Gastrocnemius medialis (tissue), 4 donors: ENCODE measurements at regions not wholly inside any gene's neighbourhood (a gene's known extent, or its start where the extent isn't known, plus 50 kb on each side); places are given as distances from the start of the nearest gene placed in this dataset.
A peak's percentile ranks its signal among the peaks of the same experiment; 100 is the strongest.

Experiments used
- ATAC-seq, 2 donors: fragments of 150-250 bp; one replicate each; pipeline ENCODE4 v1.9.1; 2016
- DNase-seq, 2 donors: peaks; one replicate each; pipeline ENCODE4 v3.0.0-alpha.2; 2019
- H3K27ac ChIP-seq, 4 donors: fragments of 200-600 bp; sonication (generic); 1 replicate in 1 of 4; 2 replicates in 3 of 4; pipeline ENCODE4 v1.5.1; 2016 to 2018; ENCODE audit warnings: mild to moderate bottlenecking in 2 of 4, moderate library complexity in 1 of 4
- H3K27me3 ChIP-seq, 3 donors: fragments of 200-600 bp; sonication (generic) in 2 of 3; 1 replicate in 1 of 3; 2 replicates in 2 of 3; pipeline versions ENCODE4 v1.5.1 to v1.6.0; 2016 to 2019; ENCODE audit warnings: mild to moderate bottlenecking in 1 of 3, moderate library complexity in 1 of 3
- H3K36me3 ChIP-seq, 2 donors: fragments of 200-600 bp; sonication (generic) in 1 of 2; one replicate each; pipeline ENCODE4 v1.5.1; 2017 to 2018
- H3K4me1 ChIP-seq, 2 donors: fragments of 200-600 bp; sonication (generic) in 1 of 2; one replicate each; pipeline ENCODE4 v1.5.1; 2016 to 2017; ENCODE audit warnings: mild to moderate bottlenecking in 2 of 2
- H3K4me3 ChIP-seq, 4 donors: fragments of 200-600 bp; sonication (generic) in 3 of 4; 1 replicate in 1 of 4; 2 replicates in 3 of 4; pipeline ENCODE4 v1.5.1; 2016 to 2019; ENCODE audit warnings: mild to moderate bottlenecking in 2 of 4
- H3K9me3 ChIP-seq, 3 donors: fragments of 200-600 bp; sonication (generic) in 2 of 3; 1 replicate in 1 of 3; 2 replicates in 2 of 3; pipeline ENCODE4 v1.5.1; 2016 to 2019
- POLR2A ChIP-seq, 2 donors: fragments of 450-650 bp; IDR thresholded peaks; one replicate each; pipeline ENCODE4 v1.6.1; 2017; ENCODE audit warnings: antibody characterized with exemption in 2 of 2, mild to moderate bottlenecking in 2 of 2, moderate library complexity in 2 of 2
- in situ Hi-C, 4 donors: fragments of 200-750 bp; cut with MboI; loops; one replicate each; pipeline versions ENCODE4 v1.15.0 to v1.8.0; 2017; ENCODE audit warnings: low sequenced_read_pairs in 4 of 4
- intact Hi-C: fragments of 100-400 bp; cut with DNase I; formaldehyde crosslinking; loops from one replicate; pipeline ENCODE4 v1.15.1; 2023; ENCODE audit warnings: low total_unique reads
- TF ChIP-seq, protein P1 (sequence below), 5 experiments: fragments of 450-650 bp in 3 of 5; fragments of 200-600 bp in 2 of 5; sonication (generic) in 2 of 5; IDR thresholded peaks in 4 of 5; conservative IDR thresholded peaks in 1 of 5; 1 replicate in 4 of 5; 2 replicates in 1 of 5; pipeline ENCODE4 v1.5.1; 2016 to 2019; ENCODE audit warnings: antibody characterized with exemption in 5 of 5, mild to moderate bottlenecking in 3 of 5, moderate library complexity in 3 of 5

DNA sequence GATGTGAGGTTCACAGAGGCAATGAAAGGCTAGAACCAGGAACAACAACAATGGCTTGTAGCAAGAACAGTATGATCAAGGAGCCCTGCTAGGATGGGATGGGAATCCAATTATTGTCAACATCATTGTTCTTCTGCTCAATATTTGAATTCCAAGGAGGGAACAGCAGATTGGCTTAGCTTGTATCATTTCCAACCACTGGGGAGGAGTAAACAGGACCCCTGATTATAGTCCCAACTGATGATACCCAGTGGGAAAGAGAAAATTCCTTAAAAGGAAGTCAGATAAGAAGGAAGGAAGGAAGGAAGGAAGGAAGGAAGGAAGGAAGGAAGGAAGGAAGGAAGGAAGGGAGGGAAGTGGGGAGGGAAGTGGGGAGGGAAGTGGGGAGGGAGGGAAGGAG is 69.5 kb upstream of the ZC3H12C start:
- in situ Hi-C loops = no loop called here
- H3K9me3 ChIP-seq = no peaks in the 10 kb centered on the region
- H3K36me3 ChIP-seq = no peaks in the 10 kb centered on the region
- no peak for DNase-seq
- no peak overlapping the region for H3K4me3 ChIP-seq
- no peak overlapping the region for H3K27ac ChIP-seq
- TF ChIP-seq POLR2A (IDR thresholded peaks at IDR 0.05) = no peak
- TF ChIP-seq, protein P1, sequence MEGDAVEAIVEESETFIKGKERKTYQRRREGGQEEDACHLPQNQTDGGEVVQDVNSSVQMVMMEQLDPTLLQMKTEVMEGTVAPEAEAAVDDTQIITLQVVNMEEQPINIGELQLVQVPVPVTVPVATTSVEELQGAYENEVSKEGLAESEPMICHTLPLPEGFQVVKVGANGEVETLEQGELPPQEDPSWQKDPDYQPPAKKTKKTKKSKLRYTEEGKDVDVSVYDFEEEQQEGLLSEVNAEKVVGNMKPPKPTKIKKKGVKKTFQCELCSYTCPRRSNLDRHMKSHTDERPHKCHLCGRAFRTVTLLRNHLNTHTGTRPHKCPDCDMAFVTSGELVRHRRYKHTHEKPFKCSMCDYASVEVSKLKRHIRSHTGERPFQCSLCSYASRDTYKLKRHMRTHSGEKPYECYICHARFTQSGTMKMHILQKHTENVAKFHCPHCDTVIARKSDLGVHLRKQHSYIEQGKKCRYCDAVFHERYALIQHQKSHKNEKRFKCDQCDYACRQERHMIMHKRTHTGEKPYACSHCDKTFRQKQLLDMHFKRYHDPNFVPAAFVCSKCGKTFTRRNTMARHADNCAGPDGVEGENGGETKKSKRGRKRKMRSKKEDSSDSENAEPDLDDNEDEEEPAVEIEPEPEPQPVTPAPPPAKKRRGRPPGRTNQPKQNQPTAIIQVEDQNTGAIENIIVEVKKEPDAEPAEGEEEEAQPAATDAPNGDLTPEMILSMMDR (IDR thresholded peaks at IDR 0.05 in 4 of 5, conservative IDR thresholded peaks at IDR 0.05 in 1 of 5) = no peak
- intact Hi-C loops = no loop called here
- no peaks in the 10 kb centered on the region for H3K4me1 ChIP-seq
- no peak for ATAC-seq
- H3K27me3 ChIP-seq = no peaks in the 10 kb centered on the region

- H3K9me3 ChIP-seq = no peaks in the 10 kb centered on the region
- no peak overlapping the region for H3K27ac ChIP-seq
- TF ChIP-seq POLR2A (IDR thresholded peaks at IDR 0.05) = no peak
- TF ChIP-seq, protein P1 (IDR thresholded peaks at IDR 0.05 in 4 of 5, conservative IDR thresholded peaks at IDR 0.05 in 1 of 5) = no peak
- in situ Hi-C loops (no loop called here), intact Hi-C loops (no loop called here)
- H3K4me3 ChIP-seq = no peak overlapping the region
- DNase-seq = peak in 1 of 2 donors; percentile 7
- no peaks in the 10 kb centered on the region for H3K27me3 ChIP-seq
- no peaks in the 10 kb centered on the region for H3K36me3 ChIP-seq
- no peak for ATAC-seq
- H3K4me1 ChIP-seq = no peaks in the 10 kb centered on the region
Observed at GRCh38 chr11:110026858-110027626, 66.2 kb upstream of the ZC3H12C start.

- in situ Hi-C loops (no loop called here), intact Hi-C loops (no loop called here)
- no peaks in the 10 kb centered on the region for H3K36me3 ChIP-seq
- no peaks in the 10 kb centered on the region for H3K27me3 ChIP-seq
- H3K27ac ChIP-seq = no peak overlapping the region
- H3K9me3 ChIP-seq = no peaks in the 10 kb centered on the region
- ATAC-seq = no peak
- H3K4me3 ChIP-seq = no peak overlapping the region
- no peaks in the 10 kb centered on the region for H3K4me1 ChIP-seq
- TF ChIP-seq POLR2A (IDR thresholded peaks at IDR 0.05) = no peak
- TF ChIP-seq, protein P1 (IDR thresholded peaks at IDR 0.05 in 4 of 5, conservative IDR thresholded peaks at IDR 0.05 in 1 of 5) = no peak
- no peak for DNase-seq
Observed at GRCh38 chr11:110027627-110028371, 65.4 kb upstream of the ZC3H12C start.

DNA sequence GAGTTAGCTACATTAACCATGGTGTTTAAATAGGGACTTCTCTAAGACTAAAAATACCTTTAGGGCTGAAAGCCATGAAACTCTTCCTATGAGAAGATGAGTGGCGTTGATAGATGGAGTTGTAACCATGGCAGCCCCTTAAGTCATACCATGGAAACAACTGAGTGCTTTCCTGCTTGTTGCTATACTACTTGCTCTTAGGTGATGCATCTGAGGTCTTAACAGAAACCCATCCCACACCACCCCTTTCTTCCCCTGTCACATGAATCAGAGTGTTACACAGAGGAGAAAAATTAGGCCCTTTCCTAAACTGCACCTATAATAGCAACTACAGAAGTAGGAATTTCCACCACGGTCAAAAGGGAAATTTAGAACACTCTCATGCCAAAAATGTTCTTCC is 64.3 kb upstream of the ZC3H12C start:
- intact Hi-C loops = no loop called here
- no peak overlapping the region for H3K4me3 ChIP-seq
- H3K36me3 ChIP-seq = no peaks in the 10 kb centered on the region
- no peaks in the 10 kb centered on the region for H3K27me3 ChIP-seq
- TF ChIP-seq, protein P1 (IDR thresholded peaks at IDR 0.05 in 4 of 5, conservative IDR thresholded peaks at IDR 0.05 in 1 of 5) = no peak
- TF ChIP-seq POLR2A (IDR thresholded peaks at IDR 0.05) = no peak
- H3K9me3 ChIP-seq = no peaks in the 10 kb centered on the region
- no peaks in the 10 kb centered on the region for H3K4me1 ChIP-seq
- in situ Hi-C loops = no loop called here
- no peak for DNase-seq
- no peak overlapping the region for H3K27ac ChIP-seq
- ATAC-seq = no peak
